UCSD-AML1 (cell line): ENCODE measurements at regions not wholly inside any gene's neighbourhood (a gene's known extent, or its start where the extent isn't known, plus 50 kb on each side); places are given as distances from the start of the nearest gene placed in this dataset.
"Not testable (repeated sequence)": the region's sequence is repeated elsewhere in the genome, so short reads cannot be mapped to it uniquely, and the experiment has no call there.

Source experiments
- DNase-seq: peaks from one replicate; lab custom pipeline; 2025; ENCODE audit not compliant: unreplicated experiment; lab: John Stamatoyannopoulos, UW

DNA sequence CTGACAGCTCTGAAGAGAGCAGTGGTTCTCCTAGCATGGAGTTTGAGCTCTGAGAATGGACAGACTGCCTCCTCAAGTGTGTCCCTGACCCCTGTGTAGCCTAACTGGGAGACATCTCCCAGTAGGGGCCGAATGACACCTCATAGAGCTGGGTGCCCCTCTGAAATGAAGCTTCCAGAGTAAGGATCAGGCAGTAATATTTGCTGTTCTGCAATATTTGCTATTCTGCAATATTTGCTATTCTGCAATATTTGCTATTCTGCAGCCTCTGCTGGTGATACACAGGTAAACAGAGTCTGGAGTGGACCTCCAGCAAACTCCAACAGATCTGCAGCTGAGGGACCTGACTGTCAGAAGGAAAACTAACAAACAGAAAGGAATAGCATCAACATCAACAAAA lies 105.5 kb downstream of the BUD13 start:
- DNase-seq: not testable (repeated sequence)

DNA sequence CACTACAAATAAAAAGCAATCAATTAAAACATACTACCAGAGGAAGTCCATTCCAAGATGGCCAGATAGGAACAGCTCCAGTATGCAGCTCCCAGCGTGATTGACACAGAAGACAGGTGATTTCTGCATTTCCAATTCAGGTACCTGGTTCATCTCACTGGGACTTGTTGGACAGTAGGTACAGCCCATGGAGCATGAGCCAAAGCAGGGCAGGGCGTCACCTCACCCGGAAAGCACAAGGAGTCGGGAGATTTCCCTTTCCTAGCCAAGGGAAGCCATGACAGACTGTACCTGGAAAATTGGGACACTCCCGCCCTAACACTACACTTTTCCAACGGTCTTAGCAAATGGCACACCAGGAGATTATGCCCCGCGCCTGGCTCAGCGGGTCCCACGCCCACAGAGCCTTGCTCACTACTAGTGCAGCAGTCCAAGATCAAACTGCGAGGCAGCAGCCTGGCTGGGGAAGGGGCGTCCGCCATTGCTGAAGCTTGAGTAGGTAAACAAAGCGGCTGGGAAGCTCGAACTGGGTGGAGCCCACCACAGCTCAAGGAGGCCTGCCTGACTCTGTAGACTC lies 106.0 kb downstream of the BUD13 start:
- not testable (repeated sequence) for DNase-seq

DNA sequence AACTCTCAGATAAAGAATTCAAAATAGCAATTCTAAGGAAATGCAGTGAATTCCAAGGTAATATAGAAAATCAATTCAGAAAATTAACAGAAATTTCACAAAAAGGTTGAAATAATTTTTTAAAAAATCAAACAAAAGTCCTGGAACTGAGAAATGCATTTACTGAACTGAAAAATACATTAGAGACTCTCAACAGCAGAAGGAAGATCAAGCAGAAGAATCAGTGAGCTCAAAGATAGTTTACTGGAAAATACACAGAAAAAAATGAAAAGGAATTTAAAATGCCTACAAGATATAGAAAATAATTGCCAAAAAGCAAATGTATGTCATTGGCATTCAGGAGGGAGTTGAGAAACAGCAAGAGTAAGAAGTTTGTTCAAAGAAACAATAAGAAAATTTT lies 107.3 kb downstream of the BUD13 start:
- no peak for DNase-seq

DNA sequence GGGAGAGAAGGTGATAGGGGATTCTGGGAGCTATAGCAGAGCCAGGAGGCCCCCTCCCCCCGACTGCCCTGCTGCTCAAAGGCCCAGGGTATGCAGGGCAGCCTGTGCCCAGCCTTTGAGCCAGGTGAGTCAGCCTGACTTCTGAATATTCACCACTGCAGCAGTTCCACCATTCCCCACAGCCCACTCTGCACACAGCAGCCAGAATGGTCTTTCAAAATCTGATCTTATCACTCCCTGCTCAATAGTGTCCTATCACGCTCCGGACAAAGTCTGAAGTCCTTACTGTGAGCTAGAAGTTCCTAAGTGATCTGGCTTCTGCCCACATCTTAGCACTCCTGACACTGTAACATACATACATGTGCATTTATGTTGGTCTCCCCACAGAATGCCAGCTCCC lies 111.7 kb downstream of the BUD13 start:
- no peak for DNase-seq

DNA sequence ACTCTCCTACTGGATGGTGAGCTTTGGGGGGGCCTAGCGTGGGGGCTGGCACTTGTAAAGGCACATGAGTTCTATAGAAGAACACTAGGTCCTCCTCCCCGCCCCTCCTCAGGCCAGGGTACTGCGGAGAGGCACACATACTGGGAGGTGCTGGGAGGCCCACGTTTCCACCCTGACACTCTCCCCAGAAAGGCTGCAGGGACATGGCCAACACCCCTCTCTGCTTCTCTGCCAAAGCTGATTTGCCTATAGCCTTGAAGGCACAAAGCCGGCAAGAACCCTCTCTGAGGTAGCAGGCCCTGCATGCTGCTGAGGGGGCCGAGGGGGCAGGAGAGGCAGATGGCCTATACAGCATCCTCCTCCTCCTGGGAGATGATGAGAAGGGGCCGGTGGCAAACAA lies 112.8 kb downstream of the BUD13 start:
- DNase-seq: no peak

DNA sequence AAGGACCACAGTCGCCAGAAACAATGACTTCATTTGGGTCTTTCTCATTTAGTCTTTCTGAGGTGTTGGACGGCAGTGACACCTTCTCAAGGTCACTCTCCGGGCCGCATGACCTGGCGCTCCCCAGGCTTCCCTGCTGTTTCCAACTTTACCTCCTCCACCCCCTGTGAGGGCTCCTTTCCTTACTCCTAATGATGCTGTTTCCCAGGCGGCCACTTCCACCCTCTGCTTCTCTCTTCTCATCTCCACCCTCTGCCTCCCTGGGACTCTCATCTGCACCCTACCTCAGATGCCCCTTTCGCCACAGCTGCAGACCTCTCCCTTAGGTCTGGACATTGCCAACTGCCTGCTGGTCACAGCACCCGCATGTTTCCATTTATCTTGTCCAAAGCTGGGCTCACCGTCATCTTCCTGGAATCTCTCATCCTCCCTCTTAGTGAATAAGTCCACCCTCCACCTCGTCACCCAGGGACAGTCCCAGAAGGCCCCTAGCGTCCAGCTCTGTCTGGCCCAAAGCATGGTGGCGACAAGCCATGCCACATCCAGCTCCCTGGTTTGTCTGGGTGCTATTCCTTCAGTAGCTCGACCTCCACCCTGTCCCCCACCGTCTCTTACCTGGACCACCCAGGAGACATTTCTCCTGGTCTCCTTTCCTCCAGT lies 113.8 kb downstream of the BUD13 start:
- no peak for DNase-seq

DNA sequence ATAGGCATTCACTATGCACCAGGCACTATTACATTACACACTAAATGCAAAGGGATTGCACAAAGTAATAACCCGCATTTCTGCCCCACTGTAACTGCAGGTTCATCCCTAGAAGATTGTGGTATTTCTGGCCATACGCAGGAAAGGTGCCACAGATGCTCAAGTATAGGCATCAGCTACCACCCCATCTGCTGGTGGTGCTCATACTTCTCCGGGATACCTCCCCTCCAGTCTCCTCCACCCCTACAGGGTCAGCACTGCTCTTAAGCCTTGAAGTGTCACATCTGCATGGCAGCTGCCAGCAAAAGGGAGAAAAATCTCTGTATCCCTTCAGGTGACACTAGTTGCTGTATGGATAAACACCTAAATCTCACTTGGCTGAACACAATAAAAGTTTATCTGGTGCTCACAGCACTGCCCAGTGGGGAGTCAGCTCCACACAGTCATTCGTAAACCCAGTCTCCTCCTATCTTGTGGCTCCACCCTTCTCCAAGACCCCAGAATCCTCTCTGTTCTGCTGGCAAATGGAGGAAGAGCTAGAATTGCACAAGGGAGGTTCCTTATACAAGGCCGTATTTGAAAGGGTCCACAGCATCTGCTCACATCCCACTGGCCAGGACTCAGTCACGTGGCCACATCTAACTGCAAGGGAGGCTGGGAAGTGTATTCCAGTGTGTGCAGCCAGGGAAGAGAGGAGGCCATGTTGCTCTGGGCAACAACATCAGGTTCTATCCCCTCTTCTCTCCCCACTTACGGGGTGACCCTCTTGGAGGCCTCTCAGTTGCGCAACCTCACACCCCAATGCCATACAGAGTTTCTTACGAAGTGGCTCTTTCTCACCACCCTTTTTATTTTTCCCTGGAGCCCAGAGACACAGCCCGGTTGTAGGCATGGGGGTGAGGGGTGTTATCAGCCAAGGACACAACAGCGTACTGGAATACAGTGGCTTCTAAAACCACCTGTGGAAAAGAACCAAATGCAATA lies 114.7 kb downstream of the BUD13 start:
- DNase-seq: no peak

DNA sequence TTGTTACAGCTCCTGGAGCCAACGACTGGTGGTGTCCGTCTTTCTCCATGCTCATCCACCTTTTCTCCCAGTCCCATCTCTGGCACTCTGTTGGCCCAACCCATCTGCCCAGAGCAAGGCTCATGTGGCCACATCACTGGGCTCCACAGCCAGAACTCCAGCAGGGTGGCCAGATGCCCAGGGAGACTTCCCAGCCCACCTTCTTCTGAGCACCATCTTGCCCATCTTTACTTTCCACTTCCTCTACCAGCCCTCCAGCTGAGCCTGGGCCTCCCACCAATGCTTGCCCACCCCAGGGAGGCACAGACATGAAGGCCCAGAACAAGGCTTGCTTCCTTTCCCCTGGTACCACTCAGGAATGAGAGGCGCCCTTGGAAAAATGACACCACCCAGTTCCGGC lies 116.8 kb downstream of the BUD13 start:
- DNase-seq: no peak

DNA sequence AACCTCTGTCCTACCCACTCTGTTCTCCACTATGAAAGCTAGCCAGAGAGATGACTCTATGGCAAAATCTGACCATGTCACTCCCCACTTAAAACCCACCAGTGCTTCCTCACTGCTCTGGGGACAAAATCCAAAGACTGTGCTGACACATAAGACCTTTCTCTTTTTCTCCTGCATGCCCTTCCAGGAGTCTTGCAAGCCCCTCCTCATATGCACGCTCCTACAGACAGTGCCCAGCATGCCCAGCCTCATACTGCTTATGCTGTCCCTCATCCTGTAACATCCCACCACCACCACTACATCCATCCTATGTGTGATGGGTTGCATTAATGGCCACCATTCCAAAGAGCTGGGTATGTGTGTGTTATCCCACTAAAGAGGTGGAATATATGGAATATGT lies 118.3 kb downstream of the BUD13 start:
- no peak for DNase-seq

DNA sequence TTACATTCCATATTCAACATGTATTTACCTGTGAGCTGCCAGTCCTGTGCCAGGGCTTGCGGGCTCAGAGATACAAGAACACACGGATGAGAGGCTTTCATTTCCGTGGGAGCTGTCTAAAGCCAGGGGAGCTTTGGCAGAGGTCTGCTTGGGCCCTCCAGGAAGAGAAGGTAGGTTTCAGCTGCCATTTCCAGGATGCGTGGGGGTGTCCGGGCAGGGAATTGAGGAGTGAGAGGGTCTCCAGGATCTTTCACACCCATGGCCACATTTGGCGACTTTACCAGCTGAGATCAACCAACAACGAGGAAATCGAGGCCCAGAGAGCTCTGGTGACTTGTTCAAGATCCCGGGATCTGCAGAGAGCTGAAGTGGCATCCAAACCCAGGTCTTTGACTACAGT lies 119.6 kb downstream of the BUD13 start:
- no peak for DNase-seq

DNA sequence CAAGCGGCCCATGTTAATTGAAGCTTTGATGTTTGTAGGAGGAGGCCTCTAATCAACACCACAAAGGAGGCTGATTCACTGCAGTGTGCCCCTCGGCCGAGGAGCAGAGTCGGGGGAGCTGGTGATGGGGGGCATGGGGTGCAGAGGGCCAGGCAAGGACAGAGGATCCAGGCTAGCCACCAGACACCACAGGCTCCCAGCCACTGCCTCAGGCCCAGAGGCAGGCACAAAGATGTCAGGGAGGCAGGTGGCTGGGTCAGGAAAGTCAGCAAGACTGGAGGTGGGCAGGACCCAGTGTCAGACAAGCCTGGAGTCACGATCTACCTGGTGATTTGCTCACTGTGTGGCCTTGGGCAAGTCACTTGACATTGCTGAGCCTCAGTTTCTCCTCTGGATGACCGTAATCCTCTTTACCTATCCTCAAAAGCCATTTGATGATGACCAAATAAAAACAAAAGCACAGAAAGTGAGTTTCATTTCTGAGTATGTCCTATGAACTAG lies 121.0 kb downstream of the BUD13 start:
- no peak for DNase-seq

DNA sequence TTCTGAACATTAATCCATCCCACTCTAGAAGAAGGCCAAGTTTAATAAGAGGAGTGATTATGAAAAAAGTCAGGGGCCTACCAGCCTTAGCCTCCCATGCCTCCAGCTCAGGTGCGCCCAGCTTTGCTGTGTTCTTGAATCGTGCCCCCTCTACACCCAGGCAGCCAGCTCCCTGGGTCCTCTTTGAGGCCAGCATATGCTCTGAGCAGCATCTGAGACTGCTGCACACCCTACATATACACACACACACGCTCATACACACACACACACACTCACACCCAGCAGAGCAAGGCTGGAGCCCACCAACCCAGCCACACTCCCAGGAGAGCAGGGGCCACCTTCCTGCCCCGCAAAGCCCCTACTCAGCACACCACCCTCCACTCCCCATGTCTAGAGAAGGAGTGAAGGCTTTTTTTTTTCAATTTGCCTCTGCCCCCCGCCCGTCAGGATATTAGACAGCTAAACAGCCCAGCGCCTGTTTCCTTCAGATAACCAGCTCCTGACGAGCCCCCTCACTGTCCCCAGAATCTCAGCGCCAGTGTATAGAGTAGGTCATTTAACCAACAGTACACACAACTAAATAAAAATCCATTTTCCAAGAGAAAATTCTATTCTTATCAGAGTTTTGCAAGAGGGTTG lies 121.6 kb downstream of the BUD13 start:
- DNase-seq: no peak

DNA sequence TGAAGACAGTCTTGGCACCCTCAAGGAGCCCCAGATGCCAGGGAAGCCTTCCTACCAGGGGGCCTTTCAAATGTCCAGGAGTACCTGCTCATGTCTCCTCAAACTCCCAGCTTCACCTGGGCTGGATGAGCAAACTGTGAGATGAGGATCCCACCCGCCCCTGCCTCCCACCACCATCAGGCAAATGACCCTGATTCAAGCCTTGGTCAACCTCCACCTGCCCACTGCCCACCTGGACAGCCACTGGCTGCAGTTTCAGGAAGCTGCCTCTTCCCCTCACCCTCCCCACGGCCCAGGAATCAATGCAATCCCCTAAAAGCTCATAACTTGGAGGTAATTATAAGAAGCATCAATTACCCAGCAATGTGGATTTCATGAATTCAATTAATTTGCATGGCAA lies 122.7 kb downstream of the BUD13 start:
- no peak for DNase-seq

DNA sequence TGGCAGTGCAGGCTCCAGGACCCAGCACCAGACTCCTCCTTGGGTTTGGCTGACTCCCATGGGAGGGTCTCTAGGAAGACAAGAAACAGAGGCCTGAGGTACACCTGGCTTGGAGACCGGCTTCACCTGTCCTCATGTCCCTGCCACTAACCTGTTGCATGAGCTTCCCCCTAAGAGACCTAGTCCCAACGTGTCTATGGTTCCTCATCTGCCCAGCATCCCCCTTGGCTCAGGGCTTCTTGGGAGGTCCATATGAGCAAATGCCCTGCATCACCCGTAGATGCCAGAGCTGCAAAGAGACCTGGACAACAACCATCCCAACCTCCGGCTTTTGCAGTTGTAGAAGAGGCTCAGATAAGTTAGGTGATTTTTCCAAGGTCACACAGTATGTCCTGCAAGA lies 123.5 kb downstream of the BUD13 start:
- no peak for DNase-seq

DNA sequence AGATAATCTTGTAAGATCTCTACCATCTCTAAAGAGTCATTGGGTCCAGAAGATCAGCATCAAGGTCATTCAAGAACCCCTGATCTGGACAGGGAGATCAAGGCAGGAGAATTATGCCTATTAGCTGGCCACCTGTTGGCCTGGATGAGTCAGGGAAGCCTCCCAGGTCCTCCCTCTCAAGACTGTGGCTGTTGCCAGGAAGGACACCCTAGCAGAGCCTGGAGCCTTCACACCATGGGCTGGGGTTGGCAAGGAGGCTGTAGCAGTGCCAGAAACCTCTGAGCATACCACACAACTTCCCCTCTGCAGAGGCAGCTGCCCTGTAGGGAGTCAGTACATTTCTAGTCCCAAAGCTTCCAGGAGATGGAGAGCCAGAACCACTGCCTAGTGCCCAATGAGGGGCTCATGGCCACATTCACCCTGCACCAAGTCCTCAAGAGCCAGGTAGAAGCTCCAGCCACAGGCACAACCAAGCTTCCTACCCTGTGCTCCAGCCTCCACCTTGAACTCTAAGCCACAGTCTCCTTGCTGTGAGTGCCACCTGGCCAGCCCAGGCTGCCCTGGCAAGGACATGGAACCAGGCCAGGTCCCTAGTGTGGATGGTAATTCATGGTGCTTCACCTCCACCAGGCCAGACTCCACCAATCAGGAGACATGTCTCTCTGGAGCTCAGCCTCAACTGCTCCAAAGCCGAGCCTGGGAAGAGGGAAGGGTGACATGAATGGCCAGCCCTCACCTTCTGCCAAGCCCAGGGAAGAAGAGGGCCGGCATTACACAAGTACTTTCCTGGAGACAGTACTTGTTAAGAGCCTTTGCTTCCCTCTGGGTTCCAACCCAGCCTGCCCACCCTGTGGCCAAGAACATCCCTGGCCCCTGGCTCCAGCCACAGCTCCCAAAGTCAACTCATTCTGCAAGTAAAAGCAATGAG lies 124.3 kb downstream of the BUD13 start:
- no peak for DNase-seq

DNA sequence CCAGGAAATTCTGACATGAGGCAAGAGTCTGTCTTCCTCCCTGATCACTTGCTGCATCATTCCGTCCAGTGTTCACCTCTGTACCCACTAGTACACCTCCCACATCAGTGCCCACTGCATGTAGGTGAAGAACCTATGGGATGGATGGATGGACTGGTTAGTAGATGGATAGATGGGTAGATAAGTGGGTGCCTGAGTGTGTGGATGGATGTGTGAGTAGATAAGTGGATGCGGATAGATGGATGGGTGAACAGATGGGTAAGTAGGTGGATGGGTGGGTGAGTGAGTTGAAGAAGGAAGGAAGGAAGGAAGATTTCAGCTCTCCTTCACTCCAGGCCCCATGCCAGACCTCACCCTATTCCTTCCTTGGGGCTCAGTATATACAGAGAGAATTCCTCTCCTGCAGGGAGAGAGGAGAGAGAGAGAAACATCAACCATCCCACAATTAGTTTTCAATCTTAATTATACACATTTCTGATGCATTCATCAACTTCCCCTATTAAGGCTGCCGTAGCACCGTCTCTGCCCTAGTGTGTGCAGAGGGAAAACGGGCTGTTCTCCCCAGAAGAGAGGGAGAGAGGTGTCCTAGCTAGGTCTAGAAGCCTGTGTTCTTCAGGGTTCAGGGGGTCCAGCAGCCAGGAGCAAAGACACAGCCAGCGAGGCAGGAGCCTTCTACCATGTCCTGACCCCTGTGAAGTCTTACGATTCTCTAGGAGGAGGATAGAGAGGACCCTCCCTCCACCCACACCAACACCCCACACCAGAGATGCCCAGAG lies 125.3 kb downstream of the BUD13 start:
- DNase-seq: no peak

DNA sequence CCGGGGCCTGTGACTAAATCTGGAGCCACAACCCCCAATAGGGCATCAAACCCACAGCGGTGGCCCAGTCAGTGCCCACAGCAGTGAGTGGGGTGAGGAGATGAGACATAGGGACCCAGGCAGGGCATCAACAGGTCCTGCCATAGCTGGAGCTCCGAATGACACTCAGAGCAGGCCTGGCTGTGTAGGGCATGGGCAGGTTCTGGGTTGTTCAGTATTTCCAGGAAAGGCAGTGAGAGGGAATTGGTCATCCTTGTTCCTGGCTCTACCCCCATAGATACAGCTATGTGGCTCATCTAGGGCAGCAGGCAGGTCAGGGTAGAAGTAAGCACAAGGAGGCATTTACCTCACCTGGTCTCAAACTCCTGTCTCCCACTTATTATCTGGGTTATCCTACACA lies 126.6 kb downstream of the BUD13 start:
- DNase-seq: no peak

DNA sequence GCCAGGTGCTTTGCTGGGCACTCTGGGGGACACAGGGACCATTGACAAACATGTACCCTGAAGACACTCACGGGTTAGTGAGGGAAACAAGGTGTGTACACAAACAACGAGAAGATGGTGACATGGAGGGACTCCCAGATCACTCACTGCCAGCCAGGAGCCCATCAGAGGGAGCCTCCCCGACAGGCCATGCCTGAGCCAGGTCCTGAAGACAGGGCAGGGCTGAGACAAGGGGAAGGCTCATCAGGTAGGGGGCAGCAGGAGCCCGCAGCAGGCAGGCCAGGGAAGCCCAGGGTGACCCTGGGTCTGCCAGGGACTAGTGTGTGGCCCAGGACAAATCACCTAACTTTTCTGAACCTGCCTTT lies 127.9 kb downstream of the BUD13 start:
- no peak for DNase-seq

DNA sequence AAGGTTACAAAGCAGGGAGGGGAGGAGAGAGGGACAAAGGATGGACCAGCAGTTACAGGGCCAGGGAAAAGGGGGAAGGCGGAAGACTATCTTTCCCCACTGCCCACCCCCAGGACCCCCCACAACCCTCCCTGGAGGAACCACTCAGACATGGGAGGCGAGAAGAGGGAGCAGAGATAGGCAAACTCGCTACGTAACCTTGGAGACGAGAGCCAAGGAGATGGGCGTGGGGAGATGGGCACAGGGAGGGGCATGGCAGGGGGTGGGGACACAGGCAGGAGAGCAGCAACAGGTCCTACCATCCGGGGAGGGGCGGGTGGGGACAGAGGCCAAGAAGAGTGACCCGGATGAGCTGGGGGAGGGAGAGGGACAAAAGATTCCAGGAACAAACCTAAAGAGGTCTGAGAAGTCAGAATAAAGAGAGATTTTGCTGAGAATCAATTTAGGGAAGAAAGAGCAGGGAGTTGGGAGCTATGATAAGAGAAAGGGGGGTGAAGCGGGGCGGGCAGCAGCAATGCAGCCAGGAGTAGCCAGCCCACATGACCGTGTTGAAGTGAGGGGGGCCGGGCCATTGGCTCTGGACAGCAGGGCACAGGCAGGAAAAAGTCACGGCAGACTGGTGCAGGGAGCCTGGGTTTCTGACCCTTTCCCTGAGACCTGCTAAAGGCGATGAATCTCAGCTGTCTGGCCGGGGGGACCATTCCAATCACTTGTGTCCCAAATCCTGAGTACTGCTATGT lies 128.4 kb downstream of the BUD13 start:
- no peak for DNase-seq
